ENCODE measurements at regions not wholly inside any gene's neighbourhood (a gene's known extent, or its start where the extent isn't known, plus 50 kb on each side); places are given as distances from the start of the nearest gene placed in this dataset.
"Not testable (repeated sequence)": the region's sequence is repeated elsewhere in the genome, so short reads cannot be mapped to it uniquely, and the experiment has no call there.

- no peak overlapping the region for H2AFZ ChIP-seq
- 0 to 7% methylated on average over 1 of the region's 1 CpG for WGBS, 2 experiments (ENCODE audit: low coverage in 1 of 2, low lambda C conversion rate in 2 of 2, missing lambda C conversion rate in 2 of 2)
- H3K27ac ChIP-seq, result no peak overlapping the region
- H3K36me3 ChIP-seq (ENCODE audit: low read depth), result no peaks in the 10 kb centered on the region
- H3K9me2 ChIP-seq (ENCODE audit: insufficient read depth), result no peaks in the 10 kb centered on the region
- TF ChIP-seq EZH2 (IDR thresholded peaks at IDR 0.05; ENCODE audit: insufficient read depth, poor library complexity, severe bottlenecking) (no peak), EZH2phosphoT487 (IDR thresholded peaks at IDR 0.05; ENCODE audit: insufficient read depth, low read depth) (no peak)
- H3K9ac ChIP-seq, result no peak overlapping the region
- no peak for DNase-seq
- H3K4me3 ChIP-seq, result no peak overlapping the region
- no peaks in the 10 kb centered on the region for H3K4me1 ChIP-seq (ENCODE audit: insufficient read depth)
- H3K9me3 ChIP-seq (ENCODE audit: low read depth), result no peaks in the 10 kb centered on the region
- no peaks in the 10 kb centered on the region for H3F3A ChIP-seq (ENCODE audit: insufficient read depth)
- H3K79me2 ChIP-seq (ENCODE audit: insufficient read depth), result no peaks in the 10 kb centered on the region
- no peak overlapping the region for H3K4me2 ChIP-seq (ENCODE audit: unreplicated experiment)
- no peaks in the 10 kb centered on the region for H3K27me3 ChIP-seq (replicated peaks; ENCODE audit: insufficient read depth)
- in situ Hi-C loops (cut with MboI), result no loop called here
- H4K20me1 ChIP-seq (ENCODE audit: insufficient read depth), result no peaks in the 10 kb centered on the region
Observed at GRCh38 chr5:128858995-128859394, 106.3 kb upstream of the SLC27A6 start.

- H3K79me2 ChIP-seq (ENCODE audit: insufficient read depth); in situ Hi-C loops (cut with MboI); H2AFZ ChIP-seq; H3K36me3 ChIP-seq (ENCODE audit: low read depth); DNase-seq; H3K4me3 ChIP-seq; H3K9me3 ChIP-seq (ENCODE audit: low read depth); H3K27me3 ChIP-seq (replicated peaks; ENCODE audit: insufficient read depth); H3F3A ChIP-seq (ENCODE audit: insufficient read depth); H3K9ac ChIP-seq; H3K4me1 ChIP-seq (ENCODE audit: insufficient read depth); H4K20me1 ChIP-seq (ENCODE audit: insufficient read depth); H3K4me2 ChIP-seq (ENCODE audit: unreplicated experiment); H3K9me2 ChIP-seq (ENCODE audit: insufficient read depth); H3K27ac ChIP-seq: not testable (repeated sequence)
- 62 to 66% methylated on average over 20 to 22 of the region's 22 CpGs for WGBS, 2 experiments (ENCODE audit: low coverage in 1 of 2, low lambda C conversion rate in 2 of 2, missing lambda C conversion rate in 2 of 2)
Observed at GRCh38 chr5:128861155-128861554, 104.1 kb upstream of the SLC27A6 start.

- H2AFZ ChIP-seq, result no peak overlapping the region
- no peaks in the 10 kb centered on the region for H3K9me2 ChIP-seq (ENCODE audit: insufficient read depth)
- no peak for DNase-seq
- no peak overlapping the region for H3K27ac ChIP-seq
- H3K4me1 ChIP-seq (ENCODE audit: insufficient read depth), result no peaks in the 10 kb centered on the region
- in situ Hi-C loops (cut with MboI), result no loop called here
- H3K9ac ChIP-seq, result no peak overlapping the region
- H3K36me3 ChIP-seq (ENCODE audit: low read depth), result no peaks in the 10 kb centered on the region
- H3K27me3 ChIP-seq (replicated peaks; ENCODE audit: insufficient read depth), result no peaks in the 10 kb centered on the region
- TF ChIP-seq EZH2 (IDR thresholded peaks at IDR 0.05; ENCODE audit: insufficient read depth, poor library complexity, severe bottlenecking) (no peak), EZH2phosphoT487 (IDR thresholded peaks at IDR 0.05; ENCODE audit: insufficient read depth, low read depth) (no peak)
- H3K4me2 ChIP-seq (ENCODE audit: unreplicated experiment), result no peak overlapping the region
- H3F3A ChIP-seq (ENCODE audit: insufficient read depth), result no peaks in the 10 kb centered on the region
- H3K9me3 ChIP-seq (ENCODE audit: low read depth), result no peaks in the 10 kb centered on the region
- H3K79me2 ChIP-seq (ENCODE audit: insufficient read depth), result no peaks in the 10 kb centered on the region
- H3K4me3 ChIP-seq, result no peak overlapping the region
- 0 to 8% methylated on average over 1 of the region's 1 CpG for WGBS, 2 experiments (ENCODE audit: low coverage in 1 of 2, low lambda C conversion rate in 2 of 2, missing lambda C conversion rate in 2 of 2)
- H4K20me1 ChIP-seq (ENCODE audit: insufficient read depth), result no peaks in the 10 kb centered on the region
Observed at GRCh38 chr5:128869970-128870369, 95.3 kb upstream of the SLC27A6 start.

- Histone ChIP-seq H3K4me3 (no peak overlapping the region), H3K27me3 (replicated peaks; ENCODE audit: insufficient read depth) (no peaks in the 10 kb centered on the region), H3K4me2 (ENCODE audit: unreplicated experiment) (no peak overlapping the region), H2AFZ (no peak overlapping the region), H3K9me3 (ENCODE audit: low read depth) (no peaks in the 10 kb centered on the region), H3K27ac (no peak overlapping the region), H3K79me2 (ENCODE audit: insufficient read depth) (no peaks in the 10 kb centered on the region), H3K4me1 (ENCODE audit: insufficient read depth) (no peaks in the 10 kb centered on the region), H4K20me1 (ENCODE audit: insufficient read depth) (no peaks in the 10 kb centered on the region), H3K36me3 (ENCODE audit: low read depth) (no peaks in the 10 kb centered on the region), H3K9ac (no peak overlapping the region), H3K9me2 (ENCODE audit: insufficient read depth) (no peaks in the 10 kb centered on the region), H3F3A (ENCODE audit: insufficient read depth) (no peaks in the 10 kb centered on the region)
- 4 to 5% methylated on average over 5 of the region's 5 CpGs for WGBS, 2 experiments (ENCODE audit: low coverage in 1 of 2, low lambda C conversion rate in 2 of 2, missing lambda C conversion rate in 2 of 2)
- in situ Hi-C loops (cut with MboI), result no loop called here
- no peak for TF ChIP-seq EZH2phosphoT487 (IDR thresholded peaks at IDR 0.05; ENCODE audit: insufficient read depth, low read depth)
- no peak for TF ChIP-seq EZH2 (IDR thresholded peaks at IDR 0.05; ENCODE audit: insufficient read depth, poor library complexity, severe bottlenecking)
- peak; percentile 23 for DNase-seq
Observed at GRCh38 chr5:128870373-128870772, 94.9 kb upstream of the SLC27A6 start.

GRCh38 chr5:128870923-128871322 lies 94.4 kb upstream of the SLC27A6 start:
- no peak overlapping the region for H3K27ac ChIP-seq
- no peak for DNase-seq
- H2AFZ ChIP-seq, result no peak overlapping the region
- H3K9me2 ChIP-seq (ENCODE audit: insufficient read depth), result no peaks in the 10 kb centered on the region
- no peaks in the 10 kb centered on the region for H3K4me1 ChIP-seq (ENCODE audit: insufficient read depth)
- H3K9ac ChIP-seq, result no peak overlapping the region
- in situ Hi-C loops (cut with MboI), result no loop called here
- no peaks in the 10 kb centered on the region for H3K79me2 ChIP-seq (ENCODE audit: insufficient read depth)
- no peaks in the 10 kb centered on the region for H4K20me1 ChIP-seq (ENCODE audit: insufficient read depth)
- TF ChIP-seq EZH2phosphoT487 (IDR thresholded peaks at IDR 0.05; ENCODE audit: insufficient read depth, low read depth), result no peak
- TF ChIP-seq EZH2 (IDR thresholded peaks at IDR 0.05; ENCODE audit: insufficient read depth, poor library complexity, severe bottlenecking), result no peak
- no peaks in the 10 kb centered on the region for H3F3A ChIP-seq (ENCODE audit: insufficient read depth)
- H3K4me2 ChIP-seq (ENCODE audit: unreplicated experiment), result no peak overlapping the region
- no peaks in the 10 kb centered on the region for H3K36me3 ChIP-seq (ENCODE audit: low read depth)
- H3K9me3 ChIP-seq (ENCODE audit: low read depth), result no peaks in the 10 kb centered on the region
- 0 to 2% methylated on average over 3 of the region's 3 CpGs for WGBS, 2 experiments (ENCODE audit: low coverage in 1 of 2, low lambda C conversion rate in 2 of 2, missing lambda C conversion rate in 2 of 2)
- H3K4me3 ChIP-seq, result no peak overlapping the region
- H3K27me3 ChIP-seq (replicated peaks; ENCODE audit: insufficient read depth), result no peaks in the 10 kb centered on the region
